ENCODE measurements at regions not wholly inside any gene's neighbourhood (a gene's known extent, or its start where the extent isn't known, plus 50 kb on each side); places are given as distances from the start of the nearest gene placed in this dataset.

GRCh38 chr3:42012935-42013690 lies 51.2 kb upstream of the ULK4 start:
- Histone ChIP-seq H4K20me1 (ENCODE audit: control insufficient read depth, insufficient read depth, low read length, poor library complexity, severe bottlenecking) (peaks cover 36% of the 10 kb centered on the region), H3K36me3 (replicated peaks in 1 of 2; ENCODE audit: control extremely low read depth in 1 of 2, control insufficient read depth in 1 of 2, extremely low read depth in 1 of 2, insufficient read depth in 2 of 2, low read length in 1 of 2) (no peaks in the 10 kb centered on the region), H3K4me1 (ENCODE audit: control insufficient read depth in 2 of 2, insufficient read depth in 2 of 2, low read length in 2 of 2) (peaks cover 44 to 49% of the 10 kb centered on the region in 2 donors), H2AFZ (ENCODE audit: insufficient read depth, low read depth, low read length, poor library complexity, severe bottlenecking) (peak overlapping the region; percentile 67), H3K27me3 (replicated peaks in 1 of 4; ENCODE audit: control extremely low read depth in 1 of 4, control insufficient read depth in 3 of 4, insufficient read depth in 4 of 4, low read length in 3 of 4) (no peaks in the 10 kb centered on the region), H3K27ac (ENCODE audit: low read length in 2 of 2) (peak overlapping the region; percentile 99 to 100), H3K9me3 (ENCODE audit: control extremely low read depth in 1 of 3, control insufficient read depth in 2 of 3, insufficient read depth in 1 of 3, low read length in 2 of 3) (no peaks in the 10 kb centered on the region), H3K79me2 (ENCODE audit: control insufficient read depth, insufficient read depth, low read length) (peaks cover 43% of the 10 kb centered on the region), H3K4me2 (replicated peaks; ENCODE audit: low read depth, low read length, poor library complexity, severe bottlenecking) (peak overlapping the region; percentile 99), H3K9ac (ENCODE audit: low read length) (peak overlapping the region; percentile 99), H3K4me3 (ENCODE audit: control extremely low read depth in 1 of 5, extremely low read depth in 1 of 5, insufficient read depth in 1 of 5, low read depth in 2 of 5, low read length in 4 of 5) (peak overlapping the region; percentile 60 to 96 (median 92))
- H3K4me1 Mint-ChIP-seq, result peaks cover 56% of the 10 kb centered on the region
- DNase-seq (peak; percentile 92), ATAC-seq (ENCODE audit: low read depth) (peak; percentile 71)
- H3K4me3 Mint-ChIP-seq, result peak overlapping the region; percentile 97
- no peaks in the 10 kb centered on the region for H3K27me3 Mint-ChIP-seq
- POLR2A ChIA-PET, result interaction anchor here (0.7 to 1.9 kb wide), 12 partner anchors 12 to 814 kb away, joined by 3 to 15 read pairs (median 4); partner anchors contain the start of genes CTNNB1, SS18L2 and ULK4
- CTCF ChIA-PET, result interaction anchor here (0.6 to 1.7 kb wide), 13 partner anchors 11 to 178 kb away, joined by 3 to 11 read pairs (median 6); partner anchors contain the start of gene ULK4
- peak overlapping the region; percentile 99 for H3K27ac Mint-ChIP-seq
- no peaks in the 10 kb centered on the region for H3K9me3 Mint-ChIP-seq (ENCODE audit: insufficient read depth)
- WGBS (ENCODE audit: insufficient coverage), result under 1% methylated on average over 57 of the region's 58 CpGs
- TF ChIP-seq EZH2 (IDR thresholded peaks at IDR 0.05; ENCODE audit: borderline replicate concordance, insufficient read depth, low read depth, low read length, poor library complexity, severe bottlenecking) (no peak), CTCF (IDR thresholded peaks at IDR 0.05) (no peak)
- intact Hi-C loops (cut with micrococcal nuclease), result loop anchor here (1.0 to 5.0 kb wide), 9 partner anchors 51 to 1702 kb away; partner anchors contain the start of genes NKTR, ULK4 and VIPR1
